Activated CD4-positive, alpha-beta T cell treated with anti-CD3 and anti-CD28 coated beads for 36 hours (primary cell): ENCODE measurements at regions not wholly inside any gene's neighbourhood (a gene's known extent, or its start where the extent isn't known, plus 50 kb on each side); places are given as distances from the start of the nearest gene placed in this dataset.
"Not testable (repeated sequence)": the region's sequence is repeated elsewhere in the genome, so short reads cannot be mapped to it uniquely, and the experiment has no call there.

Experiments
- ATAC-seq: fragments of 200-7000 bp; cut with Tn5 transposase; one replicate; pipeline ENCODE4 v1.10.0; 2021; ENCODE audit warnings: mild to moderate bottlenecking, moderate library complexity
- CTCF ChIA-PET: fragments of 350-600 bp; sonication (Branson Sonifier 250); formaldehyde crosslinking; loops from one replicate; lab custom pipeline; 2021; ENCODE audit warnings: antibody characterized with exemption; lab: Charles Lee
- POLR2A ChIA-PET: fragments of 350-600 bp; sonication (Branson Sonifier 250); formaldehyde crosslinking; loops from one replicate; lab custom pipeline; 2021; ENCODE audit warnings: antibody characterized with exemption, inconsistent platforms; lab: Charles Lee
- DNase-seq: peaks from one replicate; pipeline ENCODE4 v3.0.0-alpha.2; 2020
- H3K27ac Mint-ChIP-seq: one replicate; pipeline ENCODE4 v1.8.0; 2021; ENCODE audit warnings: mixed read lengths
- H3K27me3 Mint-ChIP-seq: one replicate; pipeline ENCODE4 v1.8.0; 2021; ENCODE audit warnings: mixed read lengths
- H3K36me3 Mint-ChIP-seq: one replicate; pipeline ENCODE4 v1.8.0; 2021; ENCODE audit warnings: low read depth, mixed read lengths
- H3K4me1 Mint-ChIP-seq: one replicate; pipeline ENCODE4 v1.8.0; 2021; ENCODE audit warnings: mixed read lengths
- H3K4me3 Mint-ChIP-seq: one replicate; pipeline ENCODE4 v1.8.0; 2021; ENCODE audit warnings: mild to moderate bottlenecking, moderate library complexity, mixed read lengths
- H3K9me3 Mint-ChIP-seq: one replicate; pipeline ENCODE4 v1.8.0; 2021; ENCODE audit warnings: low read depth, mixed read lengths
- intact Hi-C, 2 experiments: fragments of 100-400 bp; cut with DNase I in 1 of 2; cut with micrococcal nuclease in 1 of 2; formaldehyde crosslinking; loops; one replicate each; pipeline versions ENCODE4 v1.14.2 to v1.15.1; 2022 to 2024; cut with DNase I, micrococcal nuclease

- peaks cover 12% of the 10 kb centered on the region for H3K27me3 Mint-ChIP-seq
- H3K27ac Mint-ChIP-seq, H3K4me1 Mint-ChIP-seq, H3K9me3 Mint-ChIP-seq, intact Hi-C loops, POLR2A ChIA-PET, H3K36me3 Mint-ChIP-seq, CTCF ChIA-PET, ATAC-seq, DNase-seq, H3K4me3 Mint-ChIP-seq: not testable (repeated sequence)
Observed at GRCh38 chr1:157205982-157206381, 67.8 kb upstream of the ETV3 start.

GRCh38 chr1:157203166-157203565 lies 65.0 kb upstream of the ETV3 start:
- no peak for ATAC-seq
- Mint-ChIP-seq H3K4me1 (no peaks in the 10 kb centered on the region), H3K9me3 (no peaks in the 10 kb centered on the region), H3K27me3 (peaks cover 12% of the 10 kb centered on the region), H3K4me3 (no peak overlapping the region), H3K27ac (no peak overlapping the region), H3K36me3 (no peaks in the 10 kb centered on the region)
- ChIA-PET CTCF (interaction anchor here (0.7 to 0.8 kb wide), 2 partner anchors 113 to 268 kb away, joined by 3 read pairs; no protein-coding TSS in a partner anchor), POLR2A (no interaction called here)
- intact Hi-C loops, result no loop called here
- DNase-seq, result no peak

- DNase-seq (no peak), ATAC-seq (no peak)
- ChIA-PET CTCF (interaction anchor here (0.7 kb wide), 1 partner anchor 66 kb away, joined by 4 read pairs; no protein-coding TSS in a partner anchor), POLR2A (no interaction called here)
- H3K27ac Mint-ChIP-seq, result no peak overlapping the region
- H3K27me3 Mint-ChIP-seq, result peaks cover 12% of the 10 kb centered on the region
- no peaks in the 10 kb centered on the region for H3K4me1 Mint-ChIP-seq
- H3K4me3 Mint-ChIP-seq, result no peak overlapping the region
- intact Hi-C loops, result no loop called here
- no peaks in the 10 kb centered on the region for H3K9me3 Mint-ChIP-seq
- H3K36me3 Mint-ChIP-seq, result no peaks in the 10 kb centered on the region
Observed at GRCh38 chr1:157202331-157202730, 64.1 kb upstream of the ETV3 start.

GRCh38 chr1:157201767-157202166 lies 63.6 kb upstream of the ETV3 start:
- ChIA-PET CTCF (no interaction called here), POLR2A (no interaction called here)
- intact Hi-C loops, result no loop called here
- Mint-ChIP-seq H3K36me3 (no peaks in the 10 kb centered on the region), H3K4me3 (no peak overlapping the region), H3K27ac (no peak overlapping the region), H3K9me3 (no peaks in the 10 kb centered on the region), H3K4me1 (no peaks in the 10 kb centered on the region), H3K27me3 (peaks cover 9% of the 10 kb centered on the region)
- DNase-seq (no peak), ATAC-seq (no peak)

- ATAC-seq, result no peak
Observed at GRCh38 chr1:157200451-157200850, 62.3 kb upstream of the ETV3 start.

GRCh38 chr1:157199421-157199755 lies 61.2 kb upstream of the ETV3 start:
- H3K36me3 Mint-ChIP-seq, result no peaks in the 10 kb centered on the region
- H3K4me3 Mint-ChIP-seq, result no peak overlapping the region
- H3K4me1 Mint-ChIP-seq, result no peaks in the 10 kb centered on the region
- ATAC-seq, result no peak
- no peak overlapping the region for H3K27ac Mint-ChIP-seq
- CTCF ChIA-PET, result no interaction called here
- H3K9me3 Mint-ChIP-seq, result no peaks in the 10 kb centered on the region
- DNase-seq, result no peak
- POLR2A ChIA-PET, result no interaction called here
- intact Hi-C loops, result loop anchor here in 1 of 2 experiments (10.0 kb wide), 1 partner anchor 175 kb away; no protein-coding TSS in a partner anchor
- H3K27me3 Mint-ChIP-seq, result peaks cover 18% of the 10 kb centered on the region

More at GRCh38 chr1:157200451-157200850, 62.3 kb upstream of the ETV3 start:
- Mint-ChIP-seq H3K4me3 (no peak overlapping the region), H3K27ac (no peak overlapping the region), H3K4me1 (no peaks in the 10 kb centered on the region), H3K27me3 (peaks cover 16% of the 10 kb centered on the region), H3K9me3 (no peaks in the 10 kb centered on the region), H3K36me3 (no peaks in the 10 kb centered on the region)
- ChIA-PET POLR2A (no interaction called here), CTCF (no interaction called here)
- intact Hi-C loops, result no loop called here
- DNase-seq, result no peak

GRCh38 chr1:157198619-157199420 lies 60.6 kb upstream of the ETV3 start:
- peaks cover 22% of the 10 kb centered on the region for H3K27me3 Mint-ChIP-seq
- no peaks in the 10 kb centered on the region for H3K36me3 Mint-ChIP-seq
- H3K4me1 Mint-ChIP-seq, result no peaks in the 10 kb centered on the region
- intact Hi-C loops, result loop anchor here in 1 of 2 experiments (10.0 kb wide), 1 partner anchor 176 kb away; no protein-coding TSS in a partner anchor
- ATAC-seq (peak; percentile 59), DNase-seq (peak; percentile 48)
- H3K9me3 Mint-ChIP-seq, result no peaks in the 10 kb centered on the region
- POLR2A ChIA-PET, result interaction anchor here (0.5 kb wide), 1 partner anchor 183 kb away, joined by 4 read pairs; no protein-coding TSS in a partner anchor
- H3K4me3 Mint-ChIP-seq, result no peak overlapping the region
- peak overlapping the region; percentile 14 for H3K27ac Mint-ChIP-seq
- CTCF ChIA-PET, result interaction anchor here (0.7 kb wide), 1 partner anchor 297 kb away, joined by 3 read pairs; no protein-coding TSS in a partner anchor

GRCh38 chr1:157197906-157198435 lies 59.8 kb upstream of the ETV3 start:
- CTCF ChIA-PET, result interaction anchor here (0.7 to 1.4 kb wide), 3 partner anchors 12 to 298 kb away, joined by 3 read pairs; no protein-coding TSS in a partner anchor
- no peak overlapping the region for H3K4me3 Mint-ChIP-seq

GRCh38 chr1:157196670-157197456 lies 58.7 kb upstream of the ETV3 start:
- H3K9me3 Mint-ChIP-seq, DNase-seq, H3K4me3 Mint-ChIP-seq, POLR2A ChIA-PET, H3K27ac Mint-ChIP-seq, H3K4me1 Mint-ChIP-seq, H3K36me3 Mint-ChIP-seq: not testable (repeated sequence)
- peak; percentile 56 for ATAC-seq
- intact Hi-C loops, result loop anchor here in 1 of 2 experiments (10.0 kb wide), 1 partner anchor 178 kb away; no protein-coding TSS in a partner anchor
- peaks cover 25% of the 10 kb centered on the region for H3K27me3 Mint-ChIP-seq
- CTCF ChIA-PET, result interaction anchor here (1.0 to 1.8 kb wide), 9 partner anchors 13 to 315 kb away, joined by 3 to 12 read pairs (median 3); no protein-coding TSS in a partner anchor

More at GRCh38 chr1:157197906-157198435, 59.8 kb upstream of the ETV3 start:
- H3K27ac Mint-ChIP-seq, result no peak overlapping the region
- peaks cover 24% of the 10 kb centered on the region for H3K27me3 Mint-ChIP-seq
- DNase-seq, result no peak
- no peak for ATAC-seq
- POLR2A ChIA-PET, result no interaction called here
- H3K4me1 Mint-ChIP-seq, result no peaks in the 10 kb centered on the region
- intact Hi-C loops, result loop anchor here in 1 of 2 experiments (10.0 kb wide), 1 partner anchor 177 kb away; no protein-coding TSS in a partner anchor
- H3K9me3 Mint-ChIP-seq, result no peaks in the 10 kb centered on the region
- H3K36me3 Mint-ChIP-seq, result no peaks in the 10 kb centered on the region

GRCh38 chr1:157196245-157196543 lies 58.0 kb upstream of the ETV3 start:
- no peak overlapping the region for H3K4me3 Mint-ChIP-seq
- H3K27me3 Mint-ChIP-seq, result peaks cover 28% of the 10 kb centered on the region
- no peaks in the 10 kb centered on the region for H3K36me3 Mint-ChIP-seq
- intact Hi-C loops, result loop anchor here in 1 of 2 experiments (10.0 kb wide), 1 partner anchor 179 kb away; no protein-coding TSS in a partner anchor
- ChIA-PET POLR2A (no interaction called here), CTCF (interaction anchor here (0.5 to 1.8 kb wide), 11 partner anchors 10 to 315 kb away, joined by 3 to 12 read pairs (median 3); no protein-coding TSS in a partner anchor)
- DNase-seq, result no peak
- ATAC-seq, result no peak
- no peaks in the 10 kb centered on the region for H3K4me1 Mint-ChIP-seq
- no peak overlapping the region for H3K27ac Mint-ChIP-seq
- H3K9me3 Mint-ChIP-seq, result no peaks in the 10 kb centered on the region
